K562 (cell line): ENCODE measurements at regions not wholly inside any gene's neighbourhood (a gene's known extent, or its start where the extent isn't known, plus 50 kb on each side); places are given as distances from the start of the nearest gene placed in this dataset.

Source experiments
- ATAC-seq: fragments of 200-7000 bp; cut with Tn5 transposase; 3 replicates; pipeline ENCODE4 v1.9.1; 2020; ENCODE audit warnings: moderate library complexity
- BruUV-seq: library from RNA; stranded (reverse); fragments of 400-500 nt; replicated peaks from 2 replicates; lab custom pipeline; 2021; lab: Mats Ljungman, UMichigan
- CTCF ChIA-PET: fragments of 300-600 bp; formaldehyde crosslinking; extraction: SDS; loops from one replicate; lab custom pipeline; 2021; ENCODE audit warnings: low intra/inter-chr PET ratio; lab: Yijun Ruan, JAX
- POLR2A ChIA-PET: fragments of 300-600, 350-650 bp; sonication (Branson Sonifier 250); formaldehyde crosslinking; extraction: SDS; loops from one replicate; lab custom pipeline; 2021; ENCODE audit warnings: antibody characterized with exemption, inconsistent platforms; lab: Yijun Ruan, JAX
- DNase-seq, 4 experiments: peaks; one replicate each; pipeline versions ENCODE4 v3.0.0 to v3.0.0-alpha.2; 2011 to 2018; ENCODE audit warnings: low spot score in 3 of 4, mixed read lengths in 3 of 4; ENCODE audit errors: extremely low read depth in 1 of 4
- FAIRE-seq: peaks from 2 replicates; lab custom pipeline; 2011; peaks lifted over from hg19 to GRCh38; lab: Jason Lieb, UNC
- H2AFZ ChIP-seq: 2 replicates; pipeline ENCODE4 v1.6.0; 2011; ENCODE audit warnings: low read depth, low read length, control low read depth, inconsistent platforms
- H3K27ac ChIP-seq: fragments of 200-600 bp; 3 replicates; pipeline ENCODE4 v1.8.0; 2011; ENCODE audit warnings: low read depth, mild to moderate bottlenecking, control low read depth, inconsistent platforms, low read length, moderate library complexity, mixed read lengths; ENCODE audit errors: extremely low read depth
- H3K27me3 ChIP-seq, 2 experiments: fragments of 300-600 bp in 1 of 2; 2 replicates in 1 of 2; 3 replicates in 1 of 2; pipeline versions ENCODE4 v1.6.0 to v1.8.0; 2011; ENCODE audit warnings: inconsistent platforms in 2 of 2, low read length in 2 of 2, mild to moderate bottlenecking in 1 of 2, mixed read lengths in 1 of 2, moderate library complexity in 1 of 2; ENCODE audit not compliant: control insufficient read depth in 2 of 2, insufficient read depth in 2 of 2
- H3K36me3 ChIP-seq: fragments of 300-600 bp; 3 replicates; pipeline ENCODE4 v1.8.0; 2011; ENCODE audit warnings: mild to moderate bottlenecking, low read length, inconsistent platforms; ENCODE audit not compliant: control insufficient read depth, insufficient read depth
- H3K4me1 ChIP-seq, 2 experiments: fragments of 200-600 bp in 1 of 2; replicated peaks in 1 of 2; 2 replicates in 1 of 2; 3 replicates in 1 of 2; pipeline versions ENCODE4 v1.5.1 to v1.8.0; 2011; ENCODE audit warnings: inconsistent platforms in 2 of 2, low read length in 2 of 2, mild to moderate bottlenecking in 1 of 2, mixed read lengths in 1 of 2, moderate library complexity in 1 of 2; ENCODE audit not compliant: control insufficient read depth in 2 of 2, insufficient read depth in 2 of 2
- H3K4me2 ChIP-seq: 2 replicates; pipeline ENCODE4 v1.6.1; 2011; ENCODE audit warnings: low read length, control low read depth, inconsistent platforms, mixed read lengths; ENCODE audit not compliant: insufficient read depth
- H3K4me3 ChIP-seq: fragments of 200-600 bp; sonication (generic), shearing (Covaris generic); 2 replicates; pipeline ENCODE4 v1.5.1; 2016; ENCODE audit warnings: control low read depth, inconsistent platforms
- H3K79me2 ChIP-seq: fragments of 200-600 bp; 3 replicates; pipeline ENCODE4 v1.8.0; 2011; ENCODE audit warnings: low read length, inconsistent platforms; ENCODE audit not compliant: control insufficient read depth, insufficient read depth
- H3K9ac ChIP-seq, 2 experiments: 2 replicates each; pipeline versions ENCODE4 v1.6.0 to v1.6.1; 2011; ENCODE audit warnings: low read depth in 2 of 2, low read length in 2 of 2, control low read depth in 1 of 2, inconsistent platforms in 1 of 2, mild to moderate bottlenecking in 1 of 2, mixed read lengths in 1 of 2; ENCODE audit not compliant: insufficient read depth in 1 of 2
- H3K9me1 ChIP-seq: one replicate; pipeline ENCODE4 v1.6.0; 2011; ENCODE audit warnings: inconsistent platforms, mild to moderate bottlenecking, low read length, moderate library complexity; ENCODE audit not compliant: control insufficient read depth, insufficient read depth
- H3K9me3 ChIP-seq: replicated peaks from 2 replicates; pipeline ENCODE4 v1.5.1; 2011; ENCODE audit warnings: low read depth, low read length, inconsistent platforms; ENCODE audit not compliant: control insufficient read depth, insufficient read depth
- H4K20me1 ChIP-seq: replicated peaks from 2 replicates; pipeline ENCODE4 v1.6.1; 2011; ENCODE audit warnings: low read length, inconsistent platforms, mixed read lengths; ENCODE audit not compliant: control insufficient read depth, insufficient read depth
- ATF1 ChIP-seq, 2 experiments: fragments of 450-650 bp in 1 of 2; IDR thresholded peaks; 2 replicates each; pipeline ENCODE4 v1.6.1; 2016; ENCODE audit warnings: missing compliant biosample characterization in 1 of 2, missing genetic modification characterization in 1 of 2
- GABPB2 ChIP-seq: fragments of 250-450 bp; sonication (Bioruptor Pico); conservative IDR thresholded peaks from 2 replicates; pipeline ENCODE4 v1.5.1; 2021; ENCODE audit warnings: mild to moderate bottlenecking
- MAFK ChIP-seq: IDR thresholded peaks from 2 replicates; pipeline ENCODE4 v1.6.1; 2011; ENCODE audit warnings: low read length, improper control_type of control experiment
- TBP ChIP-seq: optimal IDR thresholded peaks from 2 replicates; pipeline ENCODE3; 2011; ENCODE audit warnings: low read depth, low read length, improper control_type of control experiment
- ZNF239 ChIP-seq: fragments of 250-450 bp; sonication (Bioruptor Pico); IDR thresholded peaks from 2 replicates; pipeline ENCODE4 v1.4.0; 2020; ENCODE audit warnings: mild to moderate bottlenecking
- ZNF324 ChIP-seq: fragments of 250-450 bp; sonication (Bioruptor Pico); IDR thresholded peaks from 2 replicates; pipeline ENCODE4 v1.4.0; 2020; ENCODE audit warnings: mild to moderate bottlenecking
- ZNF696 ChIP-seq: fragments of 250-450 bp; sonication (Bioruptor Pico); conservative IDR thresholded peaks from 2 replicates; pipeline ENCODE4 v1.4.0; 2020; ENCODE audit warnings: mild to moderate bottlenecking, moderate library complexity
- WGBS: fragments of 100-300 bp; shearing (Covaris generic); methylation state at CpG from one replicate; pipeline ENCODE4 v1.1.6; 2016; ENCODE audit warnings: low coverage, mixed read lengths; ENCODE audit not compliant: insufficient coverage; ENCODE audit errors: missing lambda C conversion rate; 5-methylcytosine and 5-hydroxymethylcytosine counted together
- in situ Hi-C: fragments of 300-500 bp; cut with MboI; formaldehyde crosslinking; loops from 4 replicates; pipeline ENCODE4 v1.15.0; 2018; ENCODE audit warnings: inconsistent platforms, mixed read lengths
- intact Hi-C: fragments of 100-400 bp; cut with micrococcal nuclease; formaldehyde crosslinking; loops from 2 replicates; pipeline ENCODE4 v1.14.2; 2022
- TF ChIP-seq, protein P1 (sequence below): fragments of 450-650 bp; formaldehyde crosslinking; IDR thresholded peaks from 2 replicates; pipeline ENCODE4 v1.4.0; 2020; ENCODE audit warnings: mild to moderate bottlenecking, moderate library complexity

DNA sequence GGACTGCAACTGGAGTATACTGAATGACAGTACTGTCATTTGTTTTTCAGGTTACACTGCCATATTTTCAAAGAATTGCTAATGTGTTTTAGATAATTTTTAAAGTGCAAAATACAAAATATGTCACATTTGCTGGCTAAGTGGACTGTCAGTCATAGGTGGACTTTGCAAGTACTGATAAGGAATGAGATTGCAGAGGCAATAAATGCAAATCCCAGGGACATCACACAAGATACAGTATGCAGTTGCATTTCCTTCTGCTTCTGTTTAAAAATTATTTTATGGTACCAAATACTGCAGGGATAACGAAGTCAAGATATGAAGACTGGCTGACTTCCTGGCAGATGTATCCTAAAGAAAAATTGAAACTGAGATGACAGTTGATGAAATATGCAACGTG, 237.6 kb upstream of the MAGI2 start:
- H3K4me1 ChIP-seq: no peaks in the 10 kb centered on the region
- no peak overlapping the region for H2AFZ ChIP-seq
- DNase-seq (no peak), ATAC-seq (no peak), FAIRE-seq (no peak)
- no peaks in the 10 kb centered on the region for H3K79me2 ChIP-seq
- ChIA-PET CTCF (interaction anchor here (0.6 kb wide), 1 partner anchor 79 kb away, joined by 6 read pairs; no protein-coding TSS in a partner anchor), POLR2A (no interaction called here)
- BruUV-seq: no TSS peak
- no peak overlapping the region for H3K4me3 ChIP-seq
- H3K27me3 ChIP-seq: no peaks in the 10 kb centered on the region
- H4K20me1 ChIP-seq: no peaks in the 10 kb centered on the region
- 0% methylated on average over 2 of the region's 2 CpGs for WGBS
- TF ChIP-seq ZNF239 (CRISPR knock-in tag) (no peak), MAFK (no peak), GABPB2 (CRISPR knock-in tag) (no peak), ZNF324 (CRISPR knock-in tag) (no peak), ZNF696 (no peak), ATF1 (CRISPR knock-in tag; IDR thresholded peaks at IDR 0.05) (no peak), ATF1 (tag; IDR thresholded peaks at IDR 0.05) (no peak), TBP (no peak)
- TF ChIP-seq, protein P1, sequence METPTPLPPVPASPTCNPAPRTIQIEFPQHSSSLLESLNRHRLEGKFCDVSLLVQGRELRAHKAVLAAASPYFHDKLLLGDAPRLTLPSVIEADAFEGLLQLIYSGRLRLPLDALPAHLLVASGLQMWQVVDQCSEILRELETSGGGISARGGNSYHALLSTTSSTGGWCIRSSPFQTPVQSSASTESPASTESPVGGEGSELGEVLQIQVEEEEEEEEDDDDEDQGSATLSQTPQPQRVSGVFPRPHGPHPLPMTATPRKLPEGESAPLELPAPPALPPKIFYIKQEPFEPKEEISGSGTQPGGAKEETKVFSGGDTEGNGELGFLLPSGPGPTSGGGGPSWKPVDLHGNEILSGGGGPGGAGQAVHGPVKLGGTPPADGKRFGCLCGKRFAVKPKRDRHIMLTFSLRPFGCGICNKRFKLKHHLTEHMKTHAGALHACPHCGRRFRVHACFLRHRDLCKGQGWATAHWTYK (CRISPR knock-in tag): no peak
- H3K9ac ChIP-seq: no peak overlapping the region
- intact Hi-C loops: loop anchor here (10.0 kb wide), 1 partner anchor 56 kb away; no protein-coding TSS in a partner anchor
- no peaks in the 10 kb centered on the region for H3K36me3 ChIP-seq
- in situ Hi-C loops: no loop called here
- no peaks in the 10 kb centered on the region; the same call in 1 of the 2 replicates for H3K9me3 ChIP-seq
- H3K9me1 ChIP-seq: no peaks in the 10 kb centered on the region
- H3K27ac ChIP-seq: no peak overlapping the region
- no peak overlapping the region for H3K4me2 ChIP-seq
